Stimulated activated CD4-positive, alpha-beta T cell treated with anti-CD3 and anti-CD28 coated beads, Interleukin-12 subunit alpha, Interleukin-12 subunit beta, amount 100 ng/mL, for 24 hours (primary cell): ENCODE measurements at regions not wholly inside any gene's neighbourhood (a gene's known extent, or its start where the extent isn't known, plus 50 kb on each side); places are given as distances from the start of the nearest gene placed in this dataset.

Experiments
- DNase-seq, 2 experiments: peaks; one replicate each; pipeline ENCODE4 v3.0.0-alpha.2; 2020; ENCODE audit warnings: low read depth in 2 of 2

GRCh38 chr2:15082105-15083058 is 449.9 kb downstream of the LRATD1 start:
- DNase-seq: no peak

DNA sequence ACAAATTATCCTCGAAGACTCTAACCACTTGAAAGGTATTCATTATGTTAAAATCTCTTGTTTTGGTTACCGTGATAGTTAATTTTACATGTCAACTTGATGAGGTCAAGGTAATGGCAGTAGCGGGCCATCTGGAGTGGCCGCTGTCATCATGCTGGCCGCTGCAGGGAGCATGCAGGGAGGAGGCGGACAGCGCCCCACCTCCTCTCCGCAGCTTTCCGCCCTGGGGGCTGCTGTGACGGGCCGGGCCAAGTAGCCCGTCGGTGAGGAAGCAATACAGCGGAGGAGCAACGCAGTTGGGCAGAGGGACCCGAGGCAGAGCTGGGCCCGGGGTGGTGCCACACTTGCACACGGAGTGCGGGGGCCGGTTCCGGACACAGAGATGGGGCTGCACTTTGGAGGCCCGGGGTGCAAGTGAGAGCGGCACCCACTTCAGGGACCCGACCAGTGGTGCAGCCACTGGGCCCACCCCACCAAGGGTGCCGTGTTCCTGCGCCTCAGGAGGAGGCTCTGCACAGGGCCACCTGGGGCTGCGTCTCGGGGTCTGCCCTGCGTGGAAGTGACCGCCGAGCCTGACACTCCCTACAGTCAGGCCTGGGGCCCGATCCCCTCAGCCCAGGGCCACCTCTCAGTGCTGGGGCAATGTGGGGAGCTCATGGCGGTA is 452.4 kb downstream of the LRATD1 start:
- DNase-seq: no peak

GRCh38 chr2:15092181-15092580 is 459.7 kb downstream of the LRATD1 start:
- no peak for DNase-seq

GRCh38 chr2:15092691-15093090 is 460.2 kb downstream of the LRATD1 start:
- DNase-seq: no peak

DNA sequence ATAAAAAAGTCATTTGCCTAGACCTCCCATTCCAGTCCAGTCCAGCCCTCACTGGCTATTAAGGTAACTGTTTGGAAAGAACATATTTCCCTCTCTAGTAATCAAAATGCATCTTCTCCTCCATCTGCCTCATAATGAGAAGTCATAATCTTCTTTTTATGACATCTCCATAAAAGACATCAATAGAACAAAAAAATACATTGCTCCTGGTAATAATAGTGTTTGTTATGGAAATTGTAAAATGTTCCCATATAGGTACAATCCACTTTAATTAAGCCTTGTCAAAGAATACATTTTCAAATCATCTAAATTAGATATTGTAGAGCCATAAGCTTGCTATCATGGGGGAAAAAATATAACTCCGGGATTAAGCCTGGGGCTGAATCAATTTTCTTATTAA is 461.6 kb downstream of the LRATD1 start:
- DNase-seq: no peak

DNA sequence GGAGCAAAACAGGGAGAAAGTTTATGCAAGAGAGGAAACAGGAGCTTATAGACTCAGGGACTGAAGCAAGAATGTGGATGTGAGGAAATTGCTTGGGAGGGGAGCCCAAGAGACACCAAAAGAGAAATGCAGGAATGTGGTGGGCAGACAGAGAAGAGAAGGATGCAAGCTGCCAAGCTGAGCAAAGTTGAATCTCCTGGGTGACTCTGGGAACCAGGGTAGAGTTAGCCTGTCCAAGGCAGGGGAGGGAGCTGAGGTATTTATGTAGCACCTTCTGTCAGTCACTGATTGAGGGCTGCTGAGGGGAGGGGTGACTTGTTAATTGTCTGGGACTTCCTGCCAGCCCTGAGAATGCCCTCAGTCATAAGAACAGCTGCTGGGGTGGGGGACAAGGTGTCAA is 464.3 kb downstream of the NBAS start:
- no peak for DNase-seq

- no peak for DNase-seq
Observed at GRCh38 chr2:15107137-15107536, 454.0 kb downstream of the NBAS start.

DNA sequence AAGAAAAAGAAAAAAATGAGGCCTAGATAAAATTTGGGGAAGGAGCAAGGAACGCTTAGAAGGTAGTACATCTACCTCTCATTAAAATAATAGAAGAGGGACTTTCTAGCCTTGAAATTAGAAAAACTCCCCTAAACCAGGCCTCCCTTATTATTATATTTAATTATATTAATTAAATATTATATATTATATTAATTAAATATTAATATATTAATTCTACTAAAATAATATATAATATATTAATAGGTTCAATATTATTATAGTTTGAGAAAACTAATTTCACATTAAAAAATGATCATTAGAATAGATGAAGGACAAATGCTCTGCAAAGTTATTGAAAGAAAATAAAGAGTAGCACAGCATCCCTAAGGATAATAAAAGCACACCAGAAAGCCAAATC is 449.4 kb downstream of the NBAS start:
- no peak for DNase-seq

GRCh38 chr2:15112216-15112615 is 448.9 kb downstream of the NBAS start:
- DNase-seq: no peak

DNA sequence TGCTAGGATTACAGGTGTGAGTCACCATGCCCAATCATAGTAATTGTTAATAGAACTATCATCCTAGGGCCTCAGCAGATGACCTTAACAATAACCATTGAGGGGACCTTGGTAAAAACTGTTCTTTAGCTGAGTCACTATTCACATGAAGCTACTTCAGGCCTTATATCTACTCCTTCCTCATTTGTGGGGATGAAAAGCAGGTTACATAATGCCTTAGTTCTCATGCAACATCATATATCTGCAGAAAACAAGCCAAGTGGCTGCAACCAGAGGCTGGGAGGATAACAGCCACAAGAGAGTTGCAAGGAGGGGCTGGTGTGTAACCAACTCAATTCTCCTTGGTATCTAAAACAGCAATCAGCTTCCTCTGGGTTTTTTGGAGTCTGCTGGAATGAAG is 445.4 kb downstream of the NBAS start:
- no peak for DNase-seq

DNA sequence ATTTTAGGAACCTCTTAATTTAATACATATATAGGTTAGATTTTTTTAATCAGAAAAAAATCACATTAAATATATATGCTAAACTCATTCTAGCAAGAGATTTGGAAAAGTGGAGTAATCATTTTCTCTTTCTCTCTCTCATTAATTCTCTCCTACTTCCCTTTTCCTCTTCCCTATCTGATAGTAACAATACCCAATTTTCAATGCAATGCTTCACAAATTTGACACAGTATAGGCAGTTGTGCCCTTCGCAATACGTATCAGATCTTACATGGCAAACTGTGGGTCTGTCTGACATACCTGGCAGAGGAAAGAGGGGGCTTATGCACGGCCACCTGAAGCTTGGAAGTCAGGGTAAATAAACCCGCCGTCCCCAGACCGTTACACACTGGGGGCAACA is 444.3 kb downstream of the NBAS start:
- DNase-seq: no peak
